ENCODE measurements at regions not wholly inside any gene's neighbourhood (a gene's known extent, or its start where the extent isn't known, plus 50 kb on each side); places are given as distances from the start of the nearest gene placed in this dataset.
"Not testable (repeated sequence)": the region's sequence is repeated elsewhere in the genome, so short reads cannot be mapped to it uniquely, and the experiment has no call there.

DNA sequence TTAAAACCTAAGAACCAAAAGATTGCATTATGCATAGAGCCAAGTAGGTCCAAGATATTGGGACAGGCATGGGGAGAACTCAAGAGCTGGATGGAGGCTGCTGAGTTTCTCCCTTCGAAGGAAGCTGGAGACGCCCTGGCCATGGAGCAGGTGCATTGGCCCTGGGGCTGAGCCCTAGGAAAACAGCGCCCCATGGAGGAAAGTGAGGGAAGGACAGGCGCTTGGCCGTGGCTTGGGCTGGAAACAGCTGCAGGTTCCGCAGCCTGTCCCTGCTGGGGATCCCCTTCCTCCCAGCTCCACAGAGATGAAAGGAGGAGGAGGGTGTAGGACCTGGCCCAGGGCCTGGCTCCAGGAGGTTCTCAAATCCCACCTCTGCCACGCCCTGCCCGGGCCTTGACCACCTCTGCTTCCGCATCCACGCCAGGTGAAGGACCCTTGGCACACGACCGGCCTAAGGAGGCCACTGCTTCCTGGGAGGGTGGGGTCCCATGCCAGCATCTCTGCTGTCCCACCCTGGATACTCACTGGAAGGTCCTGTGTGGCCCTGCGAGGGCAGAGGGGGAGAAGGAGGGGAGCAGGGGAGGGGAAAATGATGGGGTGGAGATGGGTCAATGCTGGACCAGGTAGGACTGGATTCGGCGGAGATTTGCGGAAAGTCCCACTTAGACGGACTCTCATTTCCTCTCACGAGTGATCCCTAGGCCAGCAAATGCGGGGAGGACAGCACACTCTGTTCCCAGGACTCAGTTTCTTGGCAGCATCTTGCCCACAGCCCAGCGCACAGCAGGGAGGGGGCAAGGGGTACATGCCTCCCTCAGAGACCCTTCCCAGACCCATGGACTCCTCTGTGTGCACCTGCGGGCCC is 258.6 kb upstream of the TCERG1L start:
- DNase-seq, result peak in 1 of 2 experiments; percentile 3

DNA sequence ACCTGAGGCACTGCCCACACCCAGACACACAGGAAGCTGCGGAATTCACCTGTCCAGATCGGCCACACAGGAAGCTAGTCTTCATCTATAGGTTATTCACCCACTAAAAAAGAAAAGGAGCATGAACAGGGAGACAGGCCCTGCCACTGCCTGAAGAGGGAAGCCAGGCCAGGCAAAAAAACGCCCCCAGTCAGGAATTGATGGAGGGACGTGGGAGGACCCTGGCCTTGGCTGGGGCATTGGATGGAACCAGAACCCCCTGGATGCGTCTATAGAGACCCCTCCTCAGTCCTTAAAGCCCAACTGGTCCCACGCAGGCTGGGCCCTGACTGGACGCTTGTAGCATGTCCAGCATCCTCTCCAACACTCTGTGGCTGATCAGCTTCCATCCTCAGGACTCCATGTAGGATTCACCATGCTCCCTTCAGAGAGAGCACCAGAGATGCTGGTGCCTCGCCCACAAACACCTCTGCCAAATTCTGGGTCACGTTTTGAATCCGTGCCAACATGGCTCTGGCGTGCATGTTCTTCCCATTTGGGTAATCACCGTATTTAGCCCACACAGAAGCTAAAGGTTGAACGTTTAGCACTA is 259.3 kb upstream of the TCERG1L start:
- no peak for DNase-seq

DNA sequence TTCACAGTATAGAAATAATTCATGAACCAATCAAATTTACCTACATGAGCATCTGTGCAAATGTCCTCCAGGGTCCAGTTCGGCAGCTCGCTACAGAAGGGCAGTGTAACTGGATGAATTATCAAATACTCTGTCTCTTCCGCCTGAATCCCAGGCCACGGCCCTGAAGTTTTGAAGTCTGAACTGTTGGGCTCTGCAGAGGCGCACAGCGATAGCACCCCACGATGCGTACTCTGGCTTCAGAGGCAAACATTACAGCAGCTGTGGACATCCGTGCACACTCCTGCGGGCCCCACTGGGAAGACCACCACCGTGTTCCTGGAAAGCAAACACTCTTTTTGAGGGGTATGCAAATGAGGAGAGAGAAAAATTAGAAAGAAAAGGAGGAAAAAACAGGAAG is 259.8 kb upstream of the TCERG1L start:
- no peak for DNase-seq

DNA sequence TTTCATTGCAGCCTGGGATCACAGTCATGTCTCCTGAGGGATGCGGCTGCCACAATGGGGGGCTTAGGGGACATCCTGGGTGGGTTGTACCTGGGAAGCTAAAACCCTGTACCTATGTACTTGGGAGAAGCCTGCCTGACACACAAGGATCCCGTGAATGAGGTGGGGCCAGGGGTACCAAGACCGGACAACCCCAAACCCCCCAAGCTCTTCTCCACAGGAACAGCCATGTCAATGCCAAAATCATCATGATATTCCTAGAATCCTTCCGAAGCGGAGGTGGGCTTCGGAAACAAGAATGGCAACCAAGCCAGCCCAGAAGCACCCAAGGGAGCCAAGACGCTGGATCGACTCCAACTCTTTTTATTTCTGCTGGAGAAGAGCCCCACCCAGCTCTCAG is 260.3 kb upstream of the TCERG1L start:
- no peak for DNase-seq

DNA sequence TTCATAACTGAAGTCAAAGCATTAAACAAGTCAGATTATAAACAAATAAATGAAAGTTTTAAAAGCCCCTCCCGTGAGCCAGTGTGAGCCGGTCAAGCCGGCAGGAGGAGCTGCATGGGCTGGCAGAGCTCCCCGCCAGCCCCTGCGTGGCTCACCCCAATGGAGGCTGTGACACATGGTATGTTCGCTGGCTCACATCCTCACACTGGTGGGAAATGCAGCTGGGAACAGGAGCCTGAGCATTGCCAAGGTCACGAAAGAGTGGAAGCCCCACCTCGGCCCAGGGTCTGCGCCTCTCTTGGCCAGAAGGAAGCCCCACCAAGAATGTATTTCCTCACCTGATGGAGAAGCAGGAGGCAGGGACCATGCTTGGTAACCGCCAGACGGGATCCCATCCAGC is 261.7 kb upstream of the TCERG1L start:
- DNase-seq, result no peak

DNA sequence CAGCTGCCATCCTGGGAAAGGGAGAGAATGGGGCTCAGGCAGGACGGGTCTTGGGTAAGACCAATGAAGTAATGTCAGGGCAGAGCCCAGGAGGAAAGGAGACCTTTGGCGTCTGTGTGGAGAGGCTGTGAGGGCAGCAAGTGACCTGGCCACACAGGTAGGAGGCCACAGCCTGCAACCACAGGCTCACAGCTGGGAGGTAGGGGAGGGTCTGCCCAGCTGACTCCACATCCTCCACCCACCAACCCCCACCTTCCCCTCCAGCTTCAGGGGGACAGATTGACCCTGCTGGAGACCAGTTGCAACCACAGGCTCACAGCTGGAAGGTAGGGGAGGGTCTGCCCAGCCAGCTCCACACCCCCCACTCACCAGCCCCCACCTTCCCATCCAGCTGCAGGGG is 262.2 kb upstream of the TCERG1L start:
- DNase-seq, result no peak

DNA sequence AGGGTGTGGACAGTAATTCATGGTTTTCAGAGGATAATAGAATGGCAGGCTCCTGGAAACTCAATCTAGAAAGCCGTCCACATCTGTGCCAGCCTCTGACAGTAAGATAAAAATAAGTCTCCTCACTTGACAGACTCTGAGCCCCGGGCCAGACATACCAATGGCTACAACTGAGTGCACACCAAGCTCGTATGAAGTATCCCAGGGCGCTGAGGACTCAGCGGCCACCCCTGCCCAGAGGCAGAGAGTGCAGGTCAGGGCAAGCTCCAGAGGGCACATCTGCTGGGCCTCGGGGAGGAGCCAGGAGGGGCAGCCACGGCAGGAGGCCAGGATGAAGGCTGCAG is 262.8 kb upstream of the TCERG1L start:
- DNase-seq, result no peak

DNA sequence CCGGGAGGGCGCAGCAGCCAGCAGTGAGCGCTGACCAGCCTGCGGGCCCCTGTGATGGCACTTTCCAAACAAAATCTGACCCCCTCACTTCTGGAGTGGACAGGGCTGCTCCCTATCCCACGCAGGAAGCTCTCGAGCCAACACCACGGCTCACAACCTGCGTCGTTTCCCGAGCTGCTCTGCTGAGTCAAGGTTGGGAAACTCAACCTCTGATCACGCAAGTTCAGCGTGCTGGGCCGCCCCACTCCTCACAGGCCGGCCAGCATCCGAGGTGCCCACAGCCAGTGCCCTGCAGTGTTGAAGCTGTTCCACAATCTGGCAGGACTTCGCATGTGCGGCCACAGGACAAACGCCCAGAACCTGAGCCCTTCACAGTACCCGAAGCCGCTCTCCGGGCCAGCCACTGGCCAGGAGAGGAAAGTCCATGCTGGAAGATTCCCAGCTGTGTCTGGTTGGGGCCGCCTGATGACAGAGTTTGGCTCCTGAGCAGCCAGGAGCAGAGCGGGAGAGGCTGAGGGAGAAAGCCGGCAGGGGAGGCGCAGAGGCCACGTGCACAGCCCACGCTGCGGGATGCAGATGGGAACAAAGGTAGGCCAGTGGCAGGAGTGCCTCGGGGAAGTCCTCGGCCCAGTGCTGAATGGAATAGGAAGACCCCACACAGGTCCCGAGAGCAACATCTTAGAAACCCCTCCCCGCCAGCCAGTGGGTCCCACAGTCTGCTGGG is 263.3 kb upstream of the TCERG1L start:
- no peak for DNase-seq

DNA sequence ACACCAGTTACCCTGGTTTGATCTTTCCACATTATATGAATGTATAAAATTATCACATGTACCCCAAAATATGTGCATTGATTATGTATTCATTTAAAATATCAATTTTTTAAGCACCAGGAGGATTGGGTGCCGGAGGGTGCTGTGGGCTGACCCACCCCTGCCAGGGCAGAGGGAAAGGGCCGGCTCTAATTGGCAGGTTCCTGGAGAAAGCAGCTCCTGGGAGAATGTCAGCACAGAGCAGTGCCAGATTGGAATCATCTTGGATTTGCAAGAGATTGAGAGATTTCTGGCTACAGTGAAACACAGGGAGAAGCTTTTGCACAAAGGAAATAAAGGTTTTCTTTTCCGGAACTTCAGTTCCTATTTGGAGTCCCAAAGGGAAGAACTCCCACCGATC is 264.4 kb upstream of the TCERG1L start:
- no peak for DNase-seq

DNA sequence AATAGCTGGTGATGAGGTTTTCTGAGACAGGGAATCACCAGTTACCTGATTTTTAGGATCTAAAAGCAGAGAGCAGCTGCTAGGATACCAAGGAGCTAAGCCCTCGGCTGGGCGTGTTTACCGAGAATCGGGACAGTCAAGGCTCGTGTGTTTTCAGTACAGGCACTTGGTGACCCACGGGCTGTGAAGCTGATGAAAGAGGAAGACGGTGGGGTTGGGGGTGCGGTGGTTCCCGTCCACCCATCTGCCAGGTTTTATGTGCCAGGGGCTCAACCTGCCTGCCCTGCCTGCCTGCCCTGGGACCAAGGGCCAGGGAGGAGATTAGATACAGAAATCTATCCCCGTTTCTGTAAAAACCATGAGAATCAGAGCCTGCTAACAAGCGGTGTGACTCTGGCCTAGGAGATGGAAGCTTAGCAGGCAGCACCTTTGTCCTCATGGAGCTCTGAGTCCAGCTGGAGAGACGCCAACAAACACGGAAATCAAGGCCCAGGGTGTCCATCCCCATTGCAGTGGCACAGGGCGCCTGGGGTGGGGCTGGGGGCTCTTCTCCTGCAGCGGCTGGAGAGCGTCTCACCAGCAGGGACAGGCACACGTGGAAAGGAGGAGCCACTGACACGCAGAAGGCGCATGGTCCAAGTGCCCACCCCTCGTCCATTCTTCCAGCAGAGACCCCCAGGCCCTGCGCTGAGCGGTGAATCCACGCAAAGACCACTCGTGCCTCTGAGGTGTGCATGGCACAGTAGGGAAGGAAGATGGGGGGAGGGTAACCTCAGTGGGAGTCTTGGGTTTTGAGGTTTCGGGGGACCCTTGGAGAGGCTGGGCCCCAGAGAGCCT is 265.0 kb upstream of the TCERG1L start:
- DNase-seq, result no peak

DNA sequence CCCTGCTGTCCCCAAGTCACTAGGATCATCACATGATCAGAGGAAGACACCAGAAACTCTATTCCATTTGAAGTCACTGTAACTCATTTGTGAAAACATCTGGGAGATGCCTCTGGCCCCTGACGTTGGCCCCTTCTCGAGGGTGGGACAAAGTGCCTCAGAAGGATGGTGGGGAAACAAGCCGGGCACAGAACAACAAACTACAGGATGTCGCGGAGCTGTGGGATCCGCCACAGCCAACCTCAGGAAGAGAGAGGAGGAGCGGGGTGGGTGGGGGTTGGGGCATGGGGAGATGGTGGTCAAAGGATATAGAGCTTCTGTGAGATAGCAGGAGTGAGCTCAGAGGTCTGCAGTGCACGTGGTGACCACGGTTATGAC is 265.6 kb upstream of the TCERG1L start:
- no peak for DNase-seq

DNA sequence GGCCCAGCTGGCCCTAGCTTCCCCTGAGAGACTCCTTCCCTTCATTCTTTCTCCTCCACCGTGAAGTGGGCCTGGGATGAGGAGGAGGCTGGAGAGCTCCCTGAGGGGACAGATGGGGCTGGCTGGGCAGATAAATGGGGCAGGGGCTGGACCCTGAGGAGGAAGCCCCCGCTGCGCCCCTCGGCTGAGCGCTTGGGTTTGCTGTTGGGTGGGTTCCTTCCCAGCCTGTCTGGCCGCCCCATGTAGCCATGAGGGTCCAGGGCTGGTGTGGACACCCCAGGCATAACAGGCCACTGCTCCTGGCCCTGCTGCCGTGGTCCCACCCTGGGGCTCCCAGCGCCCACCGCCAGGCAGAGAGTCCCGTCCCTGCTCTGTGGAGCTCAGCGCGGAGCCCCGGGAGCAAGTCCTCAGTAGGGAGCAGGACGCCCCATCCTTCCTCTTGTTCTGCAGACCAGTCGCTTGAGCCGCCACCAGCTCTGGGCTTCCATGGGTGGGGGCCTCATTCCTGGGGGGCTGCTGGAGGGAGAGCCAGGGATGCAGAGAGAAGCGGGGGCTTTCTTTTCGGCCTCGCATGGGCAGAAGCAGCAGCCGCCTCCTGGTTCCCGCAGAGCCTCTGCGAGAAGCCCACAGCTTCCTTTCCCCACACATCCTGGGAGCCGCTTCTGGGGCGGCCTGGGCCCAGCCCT is 266.4 kb upstream of the TCERG1L start:
- DNase-seq, result no peak

DNA sequence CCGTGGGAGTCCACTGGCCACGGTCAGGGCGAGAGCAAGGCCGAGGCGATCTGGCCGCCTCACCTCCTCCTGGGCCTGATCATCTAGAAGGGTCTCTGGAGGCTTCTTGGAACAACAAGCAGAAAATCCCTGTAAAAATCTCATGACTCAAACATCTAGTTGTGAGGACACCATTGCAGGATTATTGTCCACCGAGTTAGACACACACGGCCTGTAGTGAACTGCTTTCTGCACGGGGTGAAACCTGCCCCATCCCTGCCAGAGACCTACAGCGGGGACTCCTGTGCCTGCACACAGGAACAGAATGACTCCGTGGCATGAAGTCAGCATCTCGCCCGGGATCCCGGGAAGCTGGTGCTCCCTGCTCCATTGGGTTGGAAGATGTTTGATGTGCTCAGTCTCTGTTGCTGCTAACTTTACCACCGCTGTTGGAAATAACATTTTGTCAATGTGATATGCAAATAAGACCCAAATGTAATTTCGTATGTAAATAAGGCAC is 267.0 kb upstream of the TCERG1L start:
- no peak for DNase-seq

DNA sequence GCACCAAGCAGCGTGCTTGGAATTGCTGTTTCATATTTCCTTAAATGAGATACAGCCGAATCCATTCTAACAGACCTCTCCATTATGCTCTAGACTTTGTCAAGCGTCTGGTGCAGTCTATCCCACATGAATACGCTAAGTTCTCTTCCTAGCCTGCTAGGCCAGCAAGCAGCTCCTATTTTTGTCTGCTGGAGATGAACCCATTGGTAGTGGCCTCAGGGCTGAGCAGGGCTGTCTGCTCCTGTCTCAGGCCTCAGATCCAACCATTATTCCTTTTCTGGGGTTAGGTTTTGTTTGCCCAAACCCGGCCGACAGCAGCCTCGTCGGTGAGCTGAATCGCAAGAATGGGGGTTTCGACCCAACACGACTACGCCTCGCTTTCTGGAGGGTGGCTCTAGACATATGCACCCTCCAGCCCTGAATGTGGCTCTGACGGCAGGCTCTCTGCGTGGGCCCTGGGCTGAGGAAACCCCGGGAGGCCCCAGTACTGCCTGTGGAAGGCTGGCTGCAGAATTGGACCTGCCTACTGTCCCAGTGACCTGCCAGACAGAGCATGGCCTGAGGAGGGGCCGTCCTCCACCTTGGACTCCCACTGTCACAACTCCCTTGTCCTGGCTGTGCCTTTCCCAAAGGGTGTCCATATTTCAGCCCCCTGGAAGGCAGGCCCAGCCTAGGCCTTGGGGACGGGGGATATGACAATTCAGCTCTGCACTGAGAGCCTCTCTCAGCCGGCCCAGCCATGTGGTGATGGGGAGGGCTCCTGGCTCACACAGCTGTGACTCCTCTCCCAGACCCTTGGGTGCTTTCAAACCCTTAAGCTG is 267.9 kb upstream of the TCERG1L start:
- DNase-seq, result no peak

DNA sequence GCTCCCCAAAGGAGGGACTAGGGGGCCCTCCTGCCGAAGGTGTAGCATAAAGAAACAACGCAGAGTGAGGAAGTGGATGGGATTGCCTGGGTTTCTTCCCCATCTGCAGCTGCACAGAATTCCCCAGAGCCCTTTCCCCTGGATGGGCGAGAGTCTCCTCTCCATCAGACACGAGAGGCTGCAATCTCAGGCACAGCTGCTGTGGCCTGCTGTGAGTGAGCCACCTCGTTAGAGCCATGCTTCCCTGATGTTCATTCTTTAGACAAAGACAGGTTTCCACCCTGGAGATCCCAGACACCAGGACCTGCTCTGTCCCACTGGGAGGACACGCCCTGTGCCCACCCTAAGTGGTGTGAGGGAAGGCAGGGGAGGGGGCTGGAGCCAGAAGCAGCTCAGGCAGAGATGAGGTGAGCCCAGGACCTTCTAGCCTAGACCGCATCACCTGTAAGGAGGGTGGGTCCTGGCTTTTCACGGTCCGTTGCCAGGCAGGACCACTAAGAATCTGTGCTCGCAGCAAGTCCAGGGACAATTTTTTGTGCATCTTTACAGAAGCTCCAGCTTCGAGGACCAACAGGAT is 268.6 kb upstream of the TCERG1L start:
- no peak for DNase-seq

DNA sequence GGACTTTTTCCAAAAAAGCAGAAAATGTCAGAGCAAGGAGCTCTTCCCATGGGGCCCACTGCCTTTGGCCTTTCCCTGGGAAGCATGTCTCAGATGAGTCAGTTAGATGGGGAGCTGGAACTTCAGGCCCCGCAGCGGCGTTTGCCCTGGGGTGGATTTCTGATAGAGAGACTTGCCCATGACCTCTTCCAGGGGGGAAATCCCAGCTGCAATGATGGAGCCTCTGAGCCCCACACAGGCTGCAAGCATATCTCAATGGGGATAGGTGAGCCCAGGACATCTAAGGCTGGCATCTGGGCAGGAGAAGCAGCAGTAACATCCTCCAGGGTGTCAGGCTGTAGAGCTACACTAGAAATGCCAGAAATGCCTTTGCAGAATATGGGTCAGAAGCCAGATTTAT is 269.2 kb upstream of the TCERG1L start:
- no peak for DNase-seq

DNA sequence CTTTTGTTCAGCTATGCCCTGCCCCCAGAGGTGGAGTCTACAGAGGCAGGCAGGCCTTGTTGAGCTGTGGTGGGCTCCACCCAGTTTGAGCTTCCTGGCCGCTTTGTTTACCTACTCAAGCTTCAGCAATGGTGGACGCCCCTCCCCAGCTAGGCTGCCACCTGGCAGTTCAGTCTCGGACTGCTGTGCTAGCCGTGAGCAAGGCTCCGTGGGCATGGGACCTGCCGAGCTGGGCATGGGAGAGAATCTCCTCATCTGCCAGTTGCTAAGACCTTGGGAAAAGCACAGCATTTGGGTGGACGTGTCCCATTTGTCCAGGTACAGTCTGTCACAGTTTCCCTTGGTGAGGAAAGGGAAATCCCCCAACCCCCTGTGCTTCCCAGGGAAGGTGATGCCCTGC is 270.0 kb upstream of the TCERG1L start:
- not testable (repeated sequence) for DNase-seq

DNA sequence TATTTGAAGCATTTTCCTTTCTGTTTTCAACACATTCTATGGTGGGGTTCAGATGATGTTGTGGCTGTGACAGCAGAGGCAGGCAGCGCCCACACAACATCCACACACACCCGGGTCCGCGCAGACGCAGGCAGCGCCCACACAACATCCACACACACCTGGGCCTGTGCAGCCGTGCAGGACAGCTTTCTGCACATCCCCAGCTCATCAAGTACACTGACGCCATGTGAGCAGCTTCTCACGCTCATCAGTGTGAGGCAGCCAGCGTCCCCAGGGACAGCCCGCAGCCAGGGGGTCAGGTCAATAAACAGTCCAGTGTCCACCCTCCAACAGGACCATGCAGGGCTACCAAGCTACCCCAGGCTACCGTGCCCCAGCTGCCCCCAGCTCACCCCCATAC is 272.8 kb upstream of the TCERG1L start:
- DNase-seq, result no peak

DNA sequence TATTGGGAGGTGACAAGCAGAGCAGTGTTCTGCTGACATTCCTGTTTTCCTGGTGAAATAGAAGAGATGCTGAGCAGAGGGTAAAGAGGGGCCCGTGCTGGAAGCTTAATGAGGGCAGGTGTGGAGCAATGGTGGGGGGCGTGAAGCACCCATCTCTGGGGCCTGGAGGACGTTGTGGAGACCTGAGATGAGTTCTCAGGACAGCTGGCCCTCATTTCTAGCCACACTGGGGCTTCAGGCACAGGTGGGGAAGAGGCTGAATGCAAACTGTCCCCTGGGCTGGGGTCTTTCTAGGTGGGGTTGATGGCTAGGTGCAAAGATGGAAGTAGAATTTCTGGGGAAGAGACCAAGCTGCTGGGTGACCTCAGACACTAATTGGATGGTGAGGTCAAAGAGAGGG is 274.2 kb upstream of the TCERG1L start:
- no peak for DNase-seq

DNA sequence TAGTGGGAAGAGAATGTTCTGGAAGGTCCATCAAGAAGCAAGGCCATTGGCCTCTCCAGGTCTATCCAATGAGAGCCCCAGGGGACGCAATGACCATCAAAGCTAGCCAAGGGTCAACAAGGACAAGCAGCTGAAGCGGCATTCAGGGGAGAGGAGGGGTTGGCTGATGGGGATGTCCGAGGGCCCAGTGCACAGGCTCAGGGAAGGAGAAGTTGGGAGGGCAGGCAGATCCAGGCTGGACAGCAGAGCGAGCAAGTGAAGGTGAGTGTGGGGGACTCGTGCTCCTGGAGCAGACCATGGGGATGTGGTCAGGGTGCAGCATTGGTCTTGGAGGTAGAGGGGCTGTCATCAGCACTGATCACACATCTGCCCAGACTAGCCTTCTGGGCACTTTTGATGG is 275.4 kb upstream of the TCERG1L start:
- no peak for DNase-seq

DNA sequence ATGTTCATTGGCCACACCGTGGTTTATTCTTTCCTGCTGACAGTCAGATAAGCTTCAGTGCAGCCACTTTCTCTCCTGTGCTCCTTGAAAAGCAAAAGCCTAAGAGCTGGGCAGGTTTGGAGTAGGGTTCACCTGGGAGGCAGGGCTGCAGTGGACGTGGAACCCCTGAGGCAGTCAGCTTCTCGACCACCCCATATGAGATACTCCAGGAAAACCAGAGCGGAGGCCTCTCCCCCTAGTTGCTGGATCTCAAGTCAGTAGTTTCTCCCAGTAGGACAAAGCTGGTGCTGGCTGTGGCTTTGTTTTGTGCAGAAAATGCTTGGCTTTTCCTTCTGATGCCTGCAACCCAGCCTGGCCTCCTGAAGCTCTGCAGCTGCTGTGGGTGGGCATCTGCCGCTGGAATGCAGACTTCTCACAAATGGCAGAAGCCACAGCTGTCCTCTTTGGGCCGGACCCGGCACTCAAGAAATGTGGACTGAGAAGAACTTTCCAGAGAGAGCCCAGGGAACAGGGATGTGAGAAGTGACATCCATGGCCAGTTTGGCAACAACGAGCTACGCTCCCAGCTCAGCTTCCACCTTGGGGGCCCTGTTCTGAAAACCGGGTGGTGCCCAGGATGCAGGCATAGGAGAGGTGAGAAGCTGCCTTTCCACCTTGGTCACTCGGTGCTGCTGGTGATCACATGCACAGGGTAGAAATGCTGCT is 276.6 kb upstream of the TCERG1L start:
- no peak for DNase-seq
